H1 (cell line): ENCODE measurements at regions not wholly inside any gene's neighbourhood (a gene's known extent, or its start where the extent isn't known, plus 50 kb on each side); places are given as distances from the start of the nearest gene placed in this dataset.

Experiments
- NANOG ChIP-seq: IDR thresholded peaks from 2 replicates; pipeline ENCODE4 v1.6.1; 2011; ENCODE audit warnings: low read length, low read depth, mild to moderate bottlenecking, inconsistent platforms; ENCODE audit not compliant: insufficient read depth, poor library complexity, severe bottlenecking
- SIRT6 ChIP-seq: IDR thresholded peaks from one replicate; pipeline ENCODE4 v1.7.1; 2012; ENCODE audit warnings: low read length, inconsistent platforms
- TBP ChIP-seq: IDR thresholded peaks from 2 replicates; pipeline ENCODE4 v1.6.1; 2011; ENCODE audit warnings: low read depth, low read length, improper control_type of control experiment
- TEAD4 ChIP-seq: IDR thresholded peaks from 2 replicates; pipeline ENCODE4 v1.6.1; 2012; ENCODE audit warnings: low read depth, low read length, inconsistent platforms, mixed read lengths
- TF ChIP-seq, protein P1 (sequence below): IDR thresholded peaks from 2 replicates; pipeline ENCODE4 v1.6.1; 2011; ENCODE audit warnings: low read length, improper control_type of control experiment

DNA sequence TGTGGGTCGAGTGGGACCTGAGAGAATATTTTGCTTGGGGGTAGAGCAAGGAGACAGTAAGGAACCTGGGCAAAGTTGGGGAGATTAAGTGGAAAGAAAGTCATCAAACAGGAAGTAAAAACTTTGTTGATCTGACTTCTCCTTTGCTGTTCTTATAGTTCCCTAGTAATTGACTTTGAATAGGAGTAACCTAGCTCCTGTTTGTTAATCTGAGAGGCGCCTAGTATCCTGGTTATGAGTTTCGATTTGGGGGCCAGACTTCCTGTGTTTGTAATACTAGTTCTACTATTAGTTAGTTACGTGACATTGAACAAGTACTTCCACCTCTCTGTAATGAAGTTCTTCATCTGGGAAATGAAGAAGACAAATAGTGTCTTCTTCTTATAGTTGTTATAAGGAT is 99.1 kb downstream of the ZNF365 start (continued):
- TF ChIP-seq, protein P1, sequence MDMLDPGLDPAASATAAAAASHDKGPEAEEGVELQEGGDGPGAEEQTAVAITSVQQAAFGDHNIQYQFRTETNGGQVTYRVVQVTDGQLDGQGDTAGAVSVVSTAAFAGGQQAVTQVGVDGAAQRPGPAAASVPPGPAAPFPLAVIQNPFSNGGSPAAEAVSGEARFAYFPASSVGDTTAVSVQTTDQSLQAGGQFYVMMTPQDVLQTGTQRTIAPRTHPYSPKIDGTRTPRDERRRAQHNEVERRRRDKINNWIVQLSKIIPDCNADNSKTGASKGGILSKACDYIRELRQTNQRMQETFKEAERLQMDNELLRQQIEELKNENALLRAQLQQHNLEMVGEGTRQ, result no peak
- TF ChIP-seq TEAD4 (no peak), NANOG (no peak), SIRT6 (no peak), TBP (no peak)
